H1 (cell line): ENCODE measurements at regions not wholly inside any gene's neighbourhood (a gene's known extent, or its start where the extent isn't known, plus 50 kb on each side); places are given as distances from the start of the nearest gene placed in this dataset.

Experiments
- GTF2F1 ChIP-seq: IDR thresholded peaks from 2 replicates; pipeline ENCODE4 v1.6.1; 2012; ENCODE audit warnings: low read depth, low read length, improper control_type of control experiment, borderline replicate concordance
- RAD21 ChIP-seq, 2 experiments: IDR thresholded peaks in 1 of 2; conservative IDR thresholded peaks in 1 of 2; 2 replicates each; pipeline ENCODE4 v1.6.1; 2011; ENCODE audit warnings: low read depth in 2 of 2, low read length in 2 of 2, improper control_type of control experiment in 1 of 2, inconsistent platforms in 1 of 2, mild to moderate bottlenecking in 1 of 2, moderate library complexity in 1 of 2
- SIX5 ChIP-seq: IDR thresholded peaks from 2 replicates; pipeline ENCODE4 v1.6.1; 2011; ENCODE audit warnings: mild to moderate bottlenecking, low read depth, low read length
- TF ChIP-seq, protein P1 (sequence below): IDR thresholded peaks from 2 replicates; pipeline ENCODE4 v1.6.1; 2012; ENCODE audit warnings: inconsistent platforms

DNA sequence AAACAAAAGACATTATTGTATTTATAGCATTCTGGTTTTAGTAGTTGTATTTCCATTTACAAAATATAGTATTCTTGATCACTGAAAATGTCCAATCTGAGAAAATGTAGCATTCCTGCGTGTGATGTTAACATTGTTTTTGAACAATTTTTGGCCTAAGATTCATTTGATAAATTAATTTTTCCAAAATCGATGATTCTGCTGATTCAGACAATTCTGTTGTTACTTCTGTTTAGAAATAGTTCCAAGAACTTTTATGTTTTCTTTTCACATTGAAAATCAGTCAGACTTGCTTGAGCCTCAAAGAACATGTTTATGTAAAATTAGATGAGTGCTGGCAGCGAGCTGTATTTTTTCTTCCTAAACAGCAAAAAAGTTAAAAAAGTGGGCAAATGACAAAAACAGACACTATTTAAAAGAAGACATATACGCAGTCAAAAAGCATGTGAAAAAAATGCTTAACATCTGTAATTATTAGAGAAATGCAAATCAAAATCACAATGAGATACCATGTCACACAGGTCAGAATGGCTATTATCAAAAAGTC is 804.5 kb upstream of the MIR17HG start (continued):
- TF ChIP-seq RAD21 (IDR thresholded peaks at IDR 0.05 in 1 of 2, conservative IDR thresholded peaks at IDR 0.05 in 1 of 2; ENCODE audit: low read depth in 2 of 2, low read length in 2 of 2), result no peak
- TF ChIP-seq SIX5, result no peak
- TF ChIP-seq, protein P1, sequence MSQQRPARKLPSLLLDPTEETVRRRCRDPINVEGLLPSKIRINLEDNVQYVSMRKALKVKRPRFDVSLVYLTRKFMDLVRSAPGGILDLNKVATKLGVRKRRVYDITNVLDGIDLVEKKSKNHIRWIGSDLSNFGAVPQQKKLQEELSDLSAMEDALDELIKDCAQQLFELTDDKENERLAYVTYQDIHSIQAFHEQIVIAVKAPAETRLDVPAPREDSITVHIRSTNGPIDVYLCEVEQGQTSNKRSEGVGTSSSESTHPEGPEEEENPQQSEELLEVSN, result no peak
- no peak for TF ChIP-seq GTF2F1
